ENCODE measurements at regions not wholly inside any gene's neighbourhood (a gene's known extent, or its start where the extent isn't known, plus 50 kb on each side); places are given as distances from the start of the nearest gene placed in this dataset.

- DNase-seq (ENCODE audit: low read depth, low spot score), result no peak
Measured at GRCh38 chr1:208775841-208776240, 531.7 kb upstream of the PLXNA2 start.

- no peak for DNase-seq (ENCODE audit: low read depth, low spot score)
Measured at GRCh38 chr1:208778417-208778816, 534.2 kb upstream of the PLXNA2 start.

- DNase-seq (ENCODE audit: low read depth, low spot score), result no peak
Measured at GRCh38 chr1:208781391-208782045, 537.3 kb upstream of the PLXNA2 start.

- DNase-seq (ENCODE audit: low read depth, low spot score), result no peak
Measured at GRCh38 chr1:208782186-208782585, 538.0 kb upstream of the PLXNA2 start.

- no peak for DNase-seq (ENCODE audit: low read depth, low spot score)
Measured at GRCh38 chr1:208785629-208786028, 541.4 kb upstream of the PLXNA2 start.

- DNase-seq (ENCODE audit: low read depth, low spot score), result no peak
Measured at GRCh38 chr1:208787219-208787618, 543.0 kb upstream of the PLXNA2 start.

- no peak for DNase-seq (ENCODE audit: low read depth, low spot score)
Measured at GRCh38 chr1:208788013-208788540, 543.9 kb upstream of the PLXNA2 start.

- DNase-seq (ENCODE audit: low read depth, low spot score), result no peak
Measured at GRCh38 chr1:208791456-208791855, 547.3 kb upstream of the PLXNA2 start.

GRCh38 chr1:208793861-208794345 lies 549.7 kb upstream of the PLXNA2 start:
- no peak for DNase-seq (ENCODE audit: low read depth, low spot score)

- no peak for DNase-seq (ENCODE audit: low read depth, low spot score)
Measured at GRCh38 chr1:208799186-208799585, 555.0 kb upstream of the PLXNA2 start.

- DNase-seq (ENCODE audit: low read depth, low spot score), result no peak
Measured at GRCh38 chr1:208803011-208803811, 559.0 kb upstream of the PLXNA2 start.

- no peak for DNase-seq (ENCODE audit: low read depth, low spot score)
Measured at GRCh38 chr1:208807446-208808127, 563.4 kb upstream of the PLXNA2 start.

- DNase-seq (ENCODE audit: low read depth, low spot score), result no peak
Measured at GRCh38 chr1:208808301-208808700, 564.1 kb upstream of the PLXNA2 start.

- DNase-seq (ENCODE audit: low read depth, low spot score), result no peak
Measured at GRCh38 chr1:208809876-208810275, 565.7 kb upstream of the PLXNA2 start.

GRCh38 chr1:208818770-208819445 lies 574.7 kb upstream of the PLXNA2 start:
- DNase-seq (ENCODE audit: low read depth, low spot score), result no peak

GRCh38 chr1:208820580-208821212 lies 576.5 kb upstream of the PLXNA2 start:
- DNase-seq (ENCODE audit: low read depth, low spot score), result no peak

- DNase-seq (ENCODE audit: low read depth, low spot score), result no peak
Measured at GRCh38 chr1:208821939-208822338, 577.8 kb upstream of the PLXNA2 start.

GRCh38 chr1:208825300-208825699 lies 581.1 kb upstream of the PLXNA2 start:
- DNase-seq (ENCODE audit: low read depth, low spot score), result no peak

GRCh38 chr1:208829595-208829994 lies 585.4 kb upstream of the PLXNA2 start:
- DNase-seq (ENCODE audit: low read depth, low spot score), result no peak

GRCh38 chr1:208834381-208835096 lies 590.4 kb upstream of the PLXNA2 start:
- peak; percentile 15 for DNase-seq (ENCODE audit: low read depth, low spot score)

Data from pulmonary artery endothelial cell (primary cell).